Neuron (in vitro differentiated cells): ENCODE measurements at regions not wholly inside any gene's neighbourhood (a gene's known extent, or its start where the extent isn't known, plus 50 kb on each side); places are given as distances from the start of the nearest gene placed in this dataset.

Source experiments
- H2AFZ ChIP-seq: one replicate; pipeline ENCODE4 v1.6.1; 2013; ENCODE audit warnings: low read depth, mild to moderate bottlenecking, inconsistent platforms, low read length, moderate library complexity
- H3K27me3 ChIP-seq: one replicate; pipeline ENCODE4 v1.6.1; 2013; ENCODE audit warnings: low read length; ENCODE audit not compliant: insufficient read depth
- H3K36me3 ChIP-seq: one replicate; pipeline ENCODE4 v1.6.1; 2013; ENCODE audit warnings: low read length; ENCODE audit not compliant: insufficient read depth
- H3K4me1 ChIP-seq: one replicate; pipeline ENCODE4 v1.6.1; 2013; ENCODE audit warnings: low read length; ENCODE audit not compliant: insufficient read depth
- H3K4me3 ChIP-seq: 2 replicates; pipeline ENCODE4 v1.5.1; 2013; ENCODE audit warnings: mild to moderate bottlenecking, low read length, moderate library complexity
- H3K9me3 ChIP-seq: one replicate; pipeline ENCODE4 v1.6.1; 2013; ENCODE audit warnings: low read length

DNA sequence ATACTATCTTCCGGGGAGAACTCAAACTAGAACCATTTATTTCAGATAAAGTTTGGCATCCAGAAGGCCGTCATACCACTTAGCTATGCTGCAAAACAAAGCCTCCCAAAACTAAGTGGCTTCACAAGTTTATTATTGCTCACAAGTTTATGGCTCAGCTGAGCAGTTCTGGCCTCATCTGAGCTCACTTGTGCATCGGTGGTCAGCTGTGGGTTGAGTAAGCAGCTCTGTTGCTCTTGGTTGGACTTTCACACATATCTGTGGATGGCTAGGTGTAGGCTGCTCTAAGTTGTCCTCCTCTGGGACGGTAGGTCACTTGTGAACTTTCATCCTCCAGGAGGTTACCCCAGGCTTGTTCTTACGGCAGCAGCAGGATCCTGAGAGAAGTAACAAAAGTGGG lies 162.7 kb downstream of the BTG1 start:
- H2AFZ ChIP-seq, result no peak overlapping the region
- H3K27me3 ChIP-seq, result no peaks in the 10 kb centered on the region
- no peaks in the 10 kb centered on the region for H3K9me3 ChIP-seq
- no peaks in the 10 kb centered on the region for H3K36me3 ChIP-seq
- peaks cover 28% of the 10 kb centered on the region for H3K4me1 ChIP-seq
- H3K4me3 ChIP-seq, result no peak overlapping the region

DNA sequence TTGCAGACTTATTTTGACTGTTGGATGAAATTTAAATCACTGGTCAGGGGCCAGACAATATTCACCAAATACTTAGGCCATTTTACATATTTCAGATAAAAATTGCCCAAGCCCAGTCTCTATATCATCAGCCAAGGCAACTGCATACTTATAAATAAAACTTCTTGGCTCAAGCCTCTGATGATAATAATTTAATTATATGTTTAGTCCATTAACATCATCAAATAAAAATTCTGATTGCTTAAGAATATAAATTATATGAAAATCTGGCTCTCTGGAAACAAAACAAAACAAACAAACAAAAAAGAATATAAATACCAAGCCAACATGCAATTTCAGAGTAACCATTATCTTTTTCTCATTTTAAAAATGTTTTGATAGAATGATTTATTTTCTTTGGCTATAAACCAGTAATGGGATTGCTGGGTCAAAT lies 165.2 kb downstream of the BTG1 start:
- Histone ChIP-seq H3K4me3 (no peak overlapping the region), H3K36me3 (no peaks in the 10 kb centered on the region), H3K9me3 (no peaks in the 10 kb centered on the region), H2AFZ (no peak overlapping the region), H3K4me1 (peaks cover 11% of the 10 kb centered on the region), H3K27me3 (no peaks in the 10 kb centered on the region)

DNA sequence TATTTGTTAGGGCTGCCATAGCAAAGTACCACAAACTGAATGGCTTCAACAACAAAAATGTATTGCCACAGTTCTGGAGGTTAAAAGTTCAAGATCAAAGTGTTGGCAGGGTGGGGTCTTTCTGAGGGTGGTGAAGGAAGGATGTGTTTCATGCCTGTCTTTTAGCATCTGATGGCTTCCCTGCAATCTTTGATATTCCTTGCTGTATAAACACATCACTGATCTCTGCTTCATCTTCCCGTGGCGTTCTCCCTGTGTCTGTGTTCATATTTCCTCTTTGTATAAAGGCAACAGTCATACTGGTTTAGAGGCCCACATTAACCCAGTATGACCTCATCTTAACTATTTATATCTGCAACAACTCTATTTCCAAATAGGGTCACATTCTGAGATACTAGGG lies 167.5 kb downstream of the BTG1 start:
- Histone ChIP-seq H3K4me1 (no peaks in the 10 kb centered on the region), H3K27me3 (no peaks in the 10 kb centered on the region), H3K4me3 (no peak overlapping the region), H3K36me3 (no peaks in the 10 kb centered on the region), H2AFZ (no peak overlapping the region), H3K9me3 (no peaks in the 10 kb centered on the region)

DNA sequence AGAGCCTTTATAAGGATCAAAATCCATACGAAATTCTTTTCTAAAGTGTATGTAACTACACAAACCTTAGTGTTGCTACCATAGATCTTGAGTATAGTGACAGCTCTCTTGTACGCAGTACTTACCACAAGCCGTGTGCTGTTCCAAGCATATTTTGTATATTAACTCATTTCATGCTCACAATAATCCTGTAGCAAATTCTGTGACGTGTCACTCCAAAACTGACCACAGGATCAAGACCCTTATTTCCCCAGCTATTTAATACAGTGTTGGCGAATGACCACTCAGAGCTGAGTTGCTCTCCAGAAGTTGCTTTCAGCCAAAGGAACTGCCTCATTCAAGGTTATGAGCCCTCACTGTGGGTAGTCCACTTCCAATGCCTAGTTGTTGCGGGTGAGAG lies 169.8 kb downstream of the BTG1 start:
- Histone ChIP-seq H3K4me3 (no peak overlapping the region), H3K4me1 (no peaks in the 10 kb centered on the region), H3K27me3 (no peaks in the 10 kb centered on the region), H3K36me3 (no peaks in the 10 kb centered on the region), H3K9me3 (no peaks in the 10 kb centered on the region), H2AFZ (no peak overlapping the region)

DNA sequence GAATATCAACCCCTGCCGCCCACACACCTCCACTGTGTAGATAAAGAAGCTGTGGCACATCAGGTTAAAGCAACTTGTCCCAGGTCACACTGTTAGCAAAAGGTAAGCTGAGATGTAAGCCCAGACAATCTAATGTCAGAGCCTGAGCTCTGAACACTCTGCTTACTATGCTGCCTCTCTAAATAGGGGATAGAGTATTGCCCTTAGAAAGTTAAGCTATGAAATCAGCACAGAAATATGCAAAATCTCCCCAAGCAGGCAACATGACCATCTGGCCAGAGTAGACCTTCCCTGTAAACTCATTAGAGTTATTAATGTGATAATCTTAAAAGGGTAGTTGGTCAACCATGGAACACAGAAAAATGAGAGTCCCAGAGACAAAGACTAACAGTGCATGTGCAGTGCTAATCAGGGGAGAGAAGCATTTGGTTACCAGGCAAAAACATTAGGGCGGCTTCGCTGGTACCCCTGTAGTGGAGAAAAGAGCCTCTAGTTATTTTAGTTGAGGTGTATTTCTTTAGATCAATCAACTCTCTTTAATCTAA lies 171.0 kb downstream of the BTG1 start:
- Histone ChIP-seq H3K36me3 (no peaks in the 10 kb centered on the region), H3K4me1 (no peaks in the 10 kb centered on the region), H3K9me3 (peaks cover 6% of the 10 kb centered on the region), H2AFZ (no peak overlapping the region), H3K27me3 (no peaks in the 10 kb centered on the region), H3K4me3 (no peak overlapping the region)

DNA sequence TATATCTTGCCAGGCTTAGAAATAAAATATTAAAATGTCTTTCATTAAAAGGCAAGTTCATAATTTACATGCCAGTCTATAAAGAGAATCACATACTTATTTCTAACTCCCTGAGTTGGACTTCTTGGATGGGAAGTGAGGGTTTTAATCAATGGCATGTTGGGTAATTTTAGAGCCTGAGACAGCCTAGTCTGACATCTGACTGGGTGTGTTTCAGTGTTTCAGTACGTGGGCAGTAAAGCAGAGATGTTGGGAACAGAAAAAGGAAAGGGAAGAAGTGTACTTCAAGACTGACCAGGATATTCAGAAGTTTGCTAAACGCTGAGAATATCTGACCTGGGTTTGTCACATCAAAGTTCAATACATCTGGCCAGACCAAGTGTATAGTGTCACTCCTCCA lies 171.8 kb downstream of the BTG1 start:
- H3K9me3 ChIP-seq, result peaks cover 6% of the 10 kb centered on the region
- no peak overlapping the region for H2AFZ ChIP-seq
- no peaks in the 10 kb centered on the region for H3K4me1 ChIP-seq
- H3K27me3 ChIP-seq, result no peaks in the 10 kb centered on the region
- H3K4me3 ChIP-seq, result no peak overlapping the region
- H3K36me3 ChIP-seq, result no peaks in the 10 kb centered on the region

DNA sequence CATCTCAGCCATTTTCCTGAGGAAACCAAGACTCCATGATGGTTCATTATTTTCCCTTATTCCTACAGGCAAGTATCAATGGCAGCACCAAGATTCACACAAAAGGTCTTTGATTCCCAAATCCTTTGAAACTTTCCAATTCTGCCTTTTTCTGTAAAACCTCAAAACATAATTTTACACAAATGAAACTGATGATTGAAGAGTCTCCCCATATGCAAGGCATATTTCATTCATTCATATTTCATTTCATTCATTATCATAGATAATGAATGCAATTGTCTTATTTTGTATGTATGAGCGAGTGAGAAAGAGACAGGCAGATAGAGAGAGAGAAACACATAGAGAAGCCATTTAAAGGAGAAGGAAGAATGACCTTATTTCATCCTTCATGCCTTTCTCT lies 172.8 kb downstream of the BTG1 start:
- peaks cover 6% of the 10 kb centered on the region for H3K9me3 ChIP-seq
- H3K4me1 ChIP-seq, result no peaks in the 10 kb centered on the region
- H2AFZ ChIP-seq, result no peak overlapping the region
- no peaks in the 10 kb centered on the region for H3K36me3 ChIP-seq
- no peaks in the 10 kb centered on the region for H3K27me3 ChIP-seq
- H3K4me3 ChIP-seq, result no peak overlapping the region

DNA sequence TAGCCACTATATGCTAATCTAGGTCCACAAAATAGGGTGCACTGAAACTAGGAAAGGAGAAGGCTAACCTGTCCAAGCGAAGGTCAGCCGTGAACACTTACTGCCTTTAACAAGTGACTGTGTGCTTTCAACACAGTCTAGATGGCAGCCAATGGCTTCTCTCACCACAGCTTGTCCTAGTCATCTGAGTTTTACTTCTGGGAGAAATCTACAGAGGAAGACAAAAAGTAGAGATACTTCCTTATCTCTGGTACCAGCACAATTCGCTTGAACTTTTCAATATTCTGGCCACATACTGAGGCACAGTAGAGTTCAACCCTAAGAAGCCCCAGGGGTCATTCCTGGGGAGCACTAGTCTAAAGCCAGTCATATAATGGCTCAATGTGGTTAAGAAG lies 176.9 kb downstream of the BTG1 start:
- H3K36me3 ChIP-seq, result no peaks in the 10 kb centered on the region
- no peak overlapping the region for H3K4me3 ChIP-seq
- H3K27me3 ChIP-seq, result no peaks in the 10 kb centered on the region
- peaks cover 12% of the 10 kb centered on the region for H3K4me1 ChIP-seq
- no peak overlapping the region for H2AFZ ChIP-seq
- peaks cover 6% of the 10 kb centered on the region for H3K9me3 ChIP-seq

DNA sequence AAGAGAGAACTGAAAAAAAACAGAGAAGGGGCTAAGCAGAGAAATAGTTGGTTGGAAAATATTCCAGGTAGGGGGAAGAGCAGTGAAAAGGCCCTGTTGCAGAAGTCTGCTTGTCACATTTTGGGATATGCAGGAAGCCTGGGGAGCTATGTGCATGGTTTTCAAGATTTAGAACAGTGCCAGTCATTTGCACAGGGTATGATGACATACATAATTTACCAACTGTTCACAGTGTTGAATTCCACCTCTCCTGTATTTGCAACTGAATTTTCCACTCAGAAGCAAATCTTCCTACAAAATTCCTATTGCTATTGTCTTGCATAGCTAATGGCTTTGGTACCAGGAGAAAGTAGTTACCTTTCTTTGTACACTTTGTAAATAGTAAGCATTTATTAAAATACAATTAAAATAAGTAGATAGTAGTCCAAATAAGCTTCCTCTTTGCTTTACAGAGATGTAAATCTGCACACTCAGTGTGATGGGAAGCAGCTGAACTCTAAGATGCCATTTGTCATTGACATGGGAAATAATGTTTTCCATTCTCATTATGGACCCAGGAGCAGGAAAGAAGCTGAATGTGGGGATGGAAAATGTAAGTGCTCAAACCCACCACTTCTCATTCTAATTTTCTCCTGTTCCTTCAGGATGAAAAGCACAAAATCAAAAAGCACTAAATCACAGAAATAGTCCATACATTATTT lies 177.4 kb downstream of the BTG1 start:
- peaks cover 12% of the 10 kb centered on the region for H3K4me1 ChIP-seq
- no peaks in the 10 kb centered on the region for H3K27me3 ChIP-seq
- no peaks in the 10 kb centered on the region for H3K36me3 ChIP-seq

DNA sequence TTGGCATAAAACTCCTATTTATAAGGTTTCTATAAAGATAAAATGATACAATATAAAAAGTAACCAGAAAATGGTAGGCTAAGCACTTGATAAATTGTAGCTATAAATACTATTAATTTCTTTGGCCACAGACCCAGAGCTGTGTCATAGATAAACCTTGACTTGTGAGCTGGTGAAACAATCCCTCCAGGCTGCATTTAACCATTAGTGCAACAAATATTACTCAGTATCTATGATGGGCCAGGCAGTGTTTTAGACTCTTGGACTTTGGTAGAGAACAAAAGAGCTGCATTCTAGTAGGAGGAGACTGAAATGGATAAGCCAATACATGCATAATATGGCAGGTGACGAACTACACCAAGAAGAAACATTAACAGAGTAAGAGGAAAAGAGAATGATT lies 178.1 kb downstream of the BTG1 start:
- no peaks in the 10 kb centered on the region for H3K27me3 ChIP-seq
- H3K9me3 ChIP-seq, result peaks cover 6% of the 10 kb centered on the region
- peaks cover 12% of the 10 kb centered on the region for H3K4me1 ChIP-seq
- no peaks in the 10 kb centered on the region for H3K36me3 ChIP-seq
- H2AFZ ChIP-seq, result no peak overlapping the region
- H3K4me3 ChIP-seq, result no peak overlapping the region

More for the DNA sequence above, 177.4 kb downstream of the BTG1 start:
- no peak overlapping the region for H2AFZ ChIP-seq
- no peak overlapping the region for H3K4me3 ChIP-seq
- peaks cover 6% of the 10 kb centered on the region for H3K9me3 ChIP-seq

DNA sequence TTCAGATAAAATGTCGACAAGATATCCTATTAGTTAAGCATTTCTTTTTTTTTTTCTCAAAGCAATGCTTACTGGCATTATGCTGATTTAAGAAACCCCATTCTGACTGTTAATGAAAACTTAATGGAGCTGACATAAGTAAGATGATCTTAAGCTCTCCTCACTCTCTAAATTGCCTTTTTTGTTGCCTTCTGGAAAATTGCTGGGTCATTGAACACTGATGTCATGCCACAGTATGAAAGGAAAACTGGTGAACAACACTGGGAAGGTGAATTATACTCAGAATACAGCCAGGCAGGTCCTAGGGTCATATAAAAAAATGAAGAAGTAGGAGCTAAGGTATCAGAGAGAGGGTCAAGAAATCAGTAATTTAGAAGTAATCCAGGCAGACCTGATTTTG lies 179.9 kb downstream of the BTG1 start:
- H3K36me3 ChIP-seq, result no peaks in the 10 kb centered on the region
- no peaks in the 10 kb centered on the region for H3K27me3 ChIP-seq
- H2AFZ ChIP-seq, result peak overlapping the region; percentile 23
- H3K4me1 ChIP-seq, result peaks cover 12% of the 10 kb centered on the region
- no peak overlapping the region for H3K4me3 ChIP-seq
- H3K9me3 ChIP-seq, result peaks cover 6% of the 10 kb centered on the region

DNA sequence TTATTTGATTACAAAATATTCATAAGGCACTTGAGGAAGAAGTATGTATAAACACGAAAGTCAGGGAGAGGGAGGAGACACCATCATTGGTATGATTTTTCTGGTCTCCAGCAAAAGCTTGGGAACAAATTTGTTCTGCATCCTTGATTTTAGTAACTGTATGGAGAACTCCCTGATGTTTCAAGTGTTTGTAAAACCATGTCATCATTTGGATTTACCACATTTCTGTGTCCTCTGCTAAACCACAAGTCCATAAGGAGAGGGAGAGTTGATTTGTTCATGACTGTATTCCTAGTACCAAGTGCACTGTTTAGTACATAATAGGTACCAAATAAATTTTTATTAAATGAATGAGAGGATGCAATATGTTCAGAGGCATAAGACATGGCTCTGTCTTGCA lies 181.1 kb downstream of the BTG1 start:
- H3K4me1 ChIP-seq, result peaks cover 12% of the 10 kb centered on the region
- no peak overlapping the region for H3K4me3 ChIP-seq
- no peaks in the 10 kb centered on the region for H3K36me3 ChIP-seq
- H3K9me3 ChIP-seq, result no peaks in the 10 kb centered on the region
- no peak overlapping the region for H2AFZ ChIP-seq
- no peaks in the 10 kb centered on the region for H3K27me3 ChIP-seq

DNA sequence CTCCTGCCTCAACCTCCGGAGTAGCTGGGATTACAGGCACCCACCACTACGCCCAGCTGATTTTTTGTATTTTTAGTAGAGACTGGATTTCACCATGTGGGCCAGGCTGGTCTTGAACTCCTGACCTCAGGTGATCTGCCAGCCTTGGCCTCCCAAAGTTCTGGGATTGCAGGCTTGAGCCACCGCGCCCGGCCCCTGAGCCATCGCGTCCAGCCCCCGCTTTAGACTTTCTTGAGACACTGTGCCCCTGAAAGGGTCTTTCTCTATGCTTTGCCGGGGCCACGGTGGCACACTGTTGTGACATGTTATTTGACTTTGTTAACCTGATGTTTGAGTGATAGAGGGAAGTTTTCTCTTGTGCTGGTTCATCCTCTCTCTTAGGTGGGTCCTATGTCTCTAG lies 186.4 kb downstream of the BTG1 start:
- no peak overlapping the region for H2AFZ ChIP-seq
- no peaks in the 10 kb centered on the region for H3K36me3 ChIP-seq
- no peaks in the 10 kb centered on the region for H3K27me3 ChIP-seq
- no peaks in the 10 kb centered on the region for H3K4me1 ChIP-seq
- H3K4me3 ChIP-seq, result no peak overlapping the region
- H3K9me3 ChIP-seq, result no peaks in the 10 kb centered on the region

DNA sequence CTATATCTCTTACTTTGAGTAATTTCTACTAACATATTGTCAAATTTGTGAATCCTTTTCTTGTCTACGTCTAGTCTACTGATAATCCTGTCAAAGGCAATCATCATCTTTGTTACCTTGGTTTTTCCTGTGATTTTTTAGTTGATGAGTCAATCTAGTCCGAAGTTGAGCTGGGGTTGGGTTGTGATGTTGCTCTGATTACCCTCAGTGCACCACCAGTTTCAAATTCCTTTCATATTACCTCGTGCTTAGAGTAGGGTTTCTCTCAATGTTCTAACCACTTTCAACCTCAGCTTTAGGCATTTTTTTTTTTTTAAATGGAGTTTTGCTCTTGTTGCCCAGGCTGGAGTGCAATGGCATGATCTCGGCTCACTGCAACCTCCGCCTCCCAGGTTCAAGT lies 186.8 kb downstream of the BTG1 start:
- Histone ChIP-seq H3K27me3 (no peaks in the 10 kb centered on the region), H3K4me3 (no peak overlapping the region), H3K4me1 (no peaks in the 10 kb centered on the region), H3K36me3 (no peaks in the 10 kb centered on the region), H2AFZ (no peak overlapping the region), H3K9me3 (no peaks in the 10 kb centered on the region)
